ENCODE measurements at regions not wholly inside any gene's neighbourhood (a gene's known extent, or its start where the extent isn't known, plus 50 kb on each side); places are given as distances from the start of the nearest gene placed in this dataset.

DNA sequence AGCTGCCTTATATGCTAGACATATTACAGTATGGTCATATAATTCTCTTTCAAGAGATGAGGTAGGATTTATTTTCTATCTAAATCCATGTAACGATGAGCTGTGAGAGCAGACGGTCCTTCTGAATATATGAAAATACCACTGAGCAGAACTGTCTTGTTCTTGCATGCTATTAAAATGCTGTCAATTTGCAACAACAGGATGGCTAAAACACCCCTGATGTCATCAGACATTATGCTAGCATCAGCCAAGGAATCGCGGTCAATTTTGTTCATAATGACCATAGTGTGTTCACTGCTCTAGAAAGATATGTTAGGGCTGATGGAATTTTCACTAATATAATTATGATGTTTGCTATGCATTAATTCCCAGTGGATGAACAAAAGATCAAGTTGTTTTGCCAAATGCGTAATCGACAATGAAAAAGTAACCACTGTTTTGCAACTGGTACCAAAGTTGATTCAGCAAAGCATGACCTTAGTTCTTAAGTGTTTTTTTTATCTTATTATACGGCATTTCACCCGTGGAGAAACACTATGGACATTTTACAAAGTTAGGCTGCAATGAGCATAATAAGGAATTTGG, 765.4 kb upstream of the NR2F2 start:
- Histone ChIP-seq H3K27ac (replicated peaks) (no peak overlapping the region), H3K27me3 (ENCODE audit: insufficient read depth, poor library complexity, severe bottlenecking) (no peaks in the 10 kb centered on the region), H3K4me3 (replicated peaks; ENCODE audit: insufficient read depth, low read length) (no peak overlapping the region)
- DNase-seq (ENCODE audit: low read depth in 1 of 2, low spot score in 1 of 2), result no peak
- TF ChIP-seq, protein P1, sequence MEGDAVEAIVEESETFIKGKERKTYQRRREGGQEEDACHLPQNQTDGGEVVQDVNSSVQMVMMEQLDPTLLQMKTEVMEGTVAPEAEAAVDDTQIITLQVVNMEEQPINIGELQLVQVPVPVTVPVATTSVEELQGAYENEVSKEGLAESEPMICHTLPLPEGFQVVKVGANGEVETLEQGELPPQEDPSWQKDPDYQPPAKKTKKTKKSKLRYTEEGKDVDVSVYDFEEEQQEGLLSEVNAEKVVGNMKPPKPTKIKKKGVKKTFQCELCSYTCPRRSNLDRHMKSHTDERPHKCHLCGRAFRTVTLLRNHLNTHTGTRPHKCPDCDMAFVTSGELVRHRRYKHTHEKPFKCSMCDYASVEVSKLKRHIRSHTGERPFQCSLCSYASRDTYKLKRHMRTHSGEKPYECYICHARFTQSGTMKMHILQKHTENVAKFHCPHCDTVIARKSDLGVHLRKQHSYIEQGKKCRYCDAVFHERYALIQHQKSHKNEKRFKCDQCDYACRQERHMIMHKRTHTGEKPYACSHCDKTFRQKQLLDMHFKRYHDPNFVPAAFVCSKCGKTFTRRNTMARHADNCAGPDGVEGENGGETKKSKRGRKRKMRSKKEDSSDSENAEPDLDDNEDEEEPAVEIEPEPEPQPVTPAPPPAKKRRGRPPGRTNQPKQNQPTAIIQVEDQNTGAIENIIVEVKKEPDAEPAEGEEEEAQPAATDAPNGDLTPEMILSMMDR (IDR thresholded peaks at IDR 0.05; ENCODE audit: insufficient read depth, low read length), result no peak
- TF ChIP-seq, protein P2, sequence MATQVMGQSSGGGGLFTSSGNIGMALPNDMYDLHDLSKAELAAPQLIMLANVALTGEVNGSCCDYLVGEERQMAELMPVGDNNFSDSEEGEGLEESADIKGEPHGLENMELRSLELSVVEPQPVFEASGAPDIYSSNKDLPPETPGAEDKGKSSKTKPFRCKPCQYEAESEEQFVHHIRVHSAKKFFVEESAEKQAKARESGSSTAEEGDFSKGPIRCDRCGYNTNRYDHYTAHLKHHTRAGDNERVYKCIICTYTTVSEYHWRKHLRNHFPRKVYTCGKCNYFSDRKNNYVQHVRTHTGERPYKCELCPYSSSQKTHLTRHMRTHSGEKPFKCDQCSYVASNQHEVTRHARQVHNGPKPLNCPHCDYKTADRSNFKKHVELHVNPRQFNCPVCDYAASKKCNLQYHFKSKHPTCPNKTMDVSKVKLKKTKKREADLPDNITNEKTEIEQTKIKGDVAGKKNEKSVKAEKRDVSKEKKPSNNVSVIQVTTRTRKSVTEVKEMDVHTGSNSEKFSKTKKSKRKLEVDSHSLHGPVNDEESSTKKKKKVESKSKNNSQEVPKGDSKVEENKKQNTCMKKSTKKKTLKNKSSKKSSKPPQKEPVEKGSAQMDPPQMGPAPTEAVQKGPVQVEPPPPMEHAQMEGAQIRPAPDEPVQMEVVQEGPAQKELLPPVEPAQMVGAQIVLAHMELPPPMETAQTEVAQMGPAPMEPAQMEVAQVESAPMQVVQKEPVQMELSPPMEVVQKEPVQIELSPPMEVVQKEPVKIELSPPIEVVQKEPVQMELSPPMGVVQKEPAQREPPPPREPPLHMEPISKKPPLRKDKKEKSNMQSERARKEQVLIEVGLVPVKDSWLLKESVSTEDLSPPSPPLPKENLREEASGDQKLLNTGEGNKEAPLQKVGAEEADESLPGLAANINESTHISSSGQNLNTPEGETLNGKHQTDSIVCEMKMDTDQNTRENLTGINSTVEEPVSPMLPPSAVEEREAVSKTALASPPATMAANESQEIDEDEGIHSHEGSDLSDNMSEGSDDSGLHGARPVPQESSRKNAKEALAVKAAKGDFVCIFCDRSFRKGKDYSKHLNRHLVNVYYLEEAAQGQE (IDR thresholded peaks at IDR 0.05; ENCODE audit: insufficient replicate concordance, low read depth), result no peak

DNA sequence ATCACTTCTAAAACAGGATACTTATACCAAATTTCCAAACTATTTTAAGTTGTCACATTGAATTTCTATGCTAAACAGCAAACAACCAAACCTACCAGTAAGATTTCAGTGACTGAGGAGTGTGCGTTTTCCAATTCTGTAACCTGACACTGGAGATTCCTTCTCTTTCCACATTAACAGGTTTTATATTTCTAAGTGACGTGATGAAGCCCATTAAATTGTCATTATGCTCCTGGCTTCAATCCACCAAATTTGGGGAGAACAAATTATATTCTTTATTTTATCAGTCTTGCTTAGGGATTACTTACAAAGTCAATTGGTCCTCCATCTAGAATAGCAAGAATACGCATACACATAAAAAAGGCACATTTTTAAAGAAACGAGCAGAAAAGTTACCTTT, 764.8 kb upstream of the NR2F2 start:
- TF ChIP-seq, protein P2 (IDR thresholded peaks at IDR 0.05; ENCODE audit: insufficient replicate concordance, low read depth), result no peak
- TF ChIP-seq SPI1 (IDR thresholded peaks at IDR 0.05; ENCODE audit: borderline replicate concordance, low read depth) (no peak), GABPA (IDR thresholded peaks at IDR 0.05; ENCODE audit: low read depth) (no peak), POLR2AphosphoS5 (IDR thresholded peaks at IDR 0.05; ENCODE audit: low read depth) (no peak)
- TF ChIP-seq, protein P1 (IDR thresholded peaks at IDR 0.05; ENCODE audit: insufficient read depth, low read length), result no peak
- H3K27ac ChIP-seq (replicated peaks), result no peak overlapping the region
- H3K27me3 ChIP-seq (ENCODE audit: insufficient read depth, poor library complexity, severe bottlenecking), result no peaks in the 10 kb centered on the region
- H3K4me3 ChIP-seq (replicated peaks; ENCODE audit: insufficient read depth, low read length), result no peak overlapping the region
- DNase-seq (ENCODE audit: low read depth in 1 of 2, low spot score in 1 of 2), result no peak

DNA sequence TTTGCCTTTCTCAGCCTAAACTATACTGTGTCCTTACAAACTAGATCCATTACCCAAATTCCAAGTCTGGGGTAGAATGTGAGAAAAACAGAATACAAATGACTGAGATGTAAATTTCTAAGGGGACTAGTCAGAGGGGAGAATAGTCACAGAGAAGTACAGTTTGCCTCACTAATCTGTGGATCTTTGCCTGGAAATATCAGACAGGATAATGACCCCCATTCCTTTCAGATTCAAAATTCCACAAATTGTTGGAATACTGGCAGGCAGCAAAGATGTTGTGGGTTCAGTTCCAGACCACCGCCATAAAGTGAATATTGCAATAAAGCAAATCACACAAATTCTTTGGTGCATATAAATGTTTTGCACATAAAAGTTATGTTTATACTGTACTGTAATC, 762.8 kb upstream of the NR2F2 start:
- no peak for TF ChIP-seq SPI1 (IDR thresholded peaks at IDR 0.05; ENCODE audit: borderline replicate concordance, low read depth)
- TF ChIP-seq, protein P1 (IDR thresholded peaks at IDR 0.05; ENCODE audit: insufficient read depth, low read length), result no peak
- no peak for TF ChIP-seq POLR2AphosphoS5 (IDR thresholded peaks at IDR 0.05; ENCODE audit: low read depth)
- TF ChIP-seq, protein P2 (IDR thresholded peaks at IDR 0.05; ENCODE audit: insufficient replicate concordance, low read depth), result no peak
- no peak for TF ChIP-seq GABPA (IDR thresholded peaks at IDR 0.05; ENCODE audit: low read depth)
- H3K27ac ChIP-seq (replicated peaks), result no peak overlapping the region
- no peak for DNase-seq (ENCODE audit: low read depth in 1 of 2, low spot score in 1 of 2)
- no peaks in the 10 kb centered on the region for H3K27me3 ChIP-seq (ENCODE audit: insufficient read depth, poor library complexity, severe bottlenecking)
- H3K4me3 ChIP-seq (replicated peaks; ENCODE audit: insufficient read depth, low read length), result no peak overlapping the region
